Stimulated activated CD8-positive, alpha-beta memory T cell treated with anti-CD3 and anti-CD28 coated beads, Interleukin-15, amount 100 ng/mL, for 48 hours (primary cell): ENCODE measurements at regions not wholly inside any gene's neighbourhood (a gene's known extent, or its start where the extent isn't known, plus 50 kb on each side); places are given as distances from the start of the nearest gene placed in this dataset.
"Not testable (repeated sequence)": the region's sequence is repeated elsewhere in the genome, so short reads cannot be mapped to it uniquely, and the experiment has no call there.

Experiments used
- DNase-seq, 2 donors: peaks; one replicate each; pipeline ENCODE4 v3.0.0-alpha.2; 2020; ENCODE audit warnings: low read depth in 2 of 2

DNA sequence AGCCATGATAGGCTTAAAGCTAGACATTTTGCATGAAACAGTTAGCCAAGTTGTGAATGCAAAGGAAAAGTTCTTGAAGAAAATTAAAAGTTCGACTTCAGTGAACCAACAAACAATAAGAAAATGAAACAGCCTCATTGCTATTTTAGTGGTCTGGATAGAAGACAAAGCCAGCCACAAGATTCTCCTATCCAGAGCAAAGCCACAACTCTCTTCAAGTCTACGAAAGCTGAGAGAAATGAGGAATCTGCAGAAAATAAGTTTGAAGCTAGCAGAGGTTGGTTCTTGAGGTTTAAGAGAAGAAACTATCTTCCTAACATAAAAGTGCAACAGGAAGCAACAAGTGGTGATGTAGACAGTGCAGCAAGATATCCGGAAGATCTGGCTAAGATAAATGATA lies 271.4 kb upstream of the GRM3 start:
- no peak for DNase-seq

- DNase-seq: no peak
Measured at GRCh38 chr7:86366946-86367345, 276.8 kb upstream of the GRM3 start.

DNA sequence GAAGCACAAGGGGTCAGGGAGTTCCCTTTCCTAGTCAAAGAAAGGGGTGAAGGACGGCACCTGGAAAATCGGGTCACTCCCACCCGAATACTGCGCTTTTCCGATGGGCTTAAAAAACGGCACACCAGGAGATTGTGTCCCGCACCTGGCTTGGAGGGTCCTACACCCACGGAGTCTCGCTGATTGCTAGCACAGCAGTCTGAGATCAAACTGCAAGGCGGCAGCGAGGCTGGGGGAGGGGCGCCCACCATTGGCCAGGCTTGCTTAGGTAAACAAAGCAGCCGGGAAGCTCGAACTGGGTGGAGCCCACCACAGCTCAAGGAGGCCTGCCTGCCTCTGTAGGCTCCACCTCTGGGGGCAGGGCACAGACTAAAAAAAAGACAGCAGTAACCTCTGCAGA lies 303.3 kb upstream of the GRM3 start:
- not testable (repeated sequence) for DNase-seq

DNA sequence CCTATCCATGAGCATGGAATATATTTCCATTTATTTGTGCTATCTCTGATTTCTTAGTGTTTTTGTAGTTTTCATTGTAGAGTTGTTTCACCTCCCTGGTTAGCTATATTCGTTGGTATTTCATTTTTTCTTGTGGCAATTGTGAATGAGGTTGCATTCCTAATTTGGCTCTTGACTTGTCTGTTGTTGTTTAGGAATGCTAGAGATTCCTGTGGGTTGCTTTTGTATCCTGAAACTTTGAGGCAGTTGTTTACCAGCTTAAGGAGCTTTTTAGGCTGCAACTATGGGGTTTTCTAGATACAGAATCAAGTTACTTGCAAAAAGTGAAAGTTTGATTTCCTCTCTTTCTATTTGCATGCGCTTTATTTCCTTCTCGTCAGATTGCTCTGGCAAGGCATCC lies 304.7 kb upstream of the GRM3 start:
- no peak for DNase-seq

- no peak for DNase-seq
Measured at GRCh38 chr7:86328801-86329433, 314.8 kb upstream of the GRM3 start.

GRCh38 chr7:86326847-86327246 lies 316.9 kb upstream of the GRM3 start:
- no peak for DNase-seq

DNA sequence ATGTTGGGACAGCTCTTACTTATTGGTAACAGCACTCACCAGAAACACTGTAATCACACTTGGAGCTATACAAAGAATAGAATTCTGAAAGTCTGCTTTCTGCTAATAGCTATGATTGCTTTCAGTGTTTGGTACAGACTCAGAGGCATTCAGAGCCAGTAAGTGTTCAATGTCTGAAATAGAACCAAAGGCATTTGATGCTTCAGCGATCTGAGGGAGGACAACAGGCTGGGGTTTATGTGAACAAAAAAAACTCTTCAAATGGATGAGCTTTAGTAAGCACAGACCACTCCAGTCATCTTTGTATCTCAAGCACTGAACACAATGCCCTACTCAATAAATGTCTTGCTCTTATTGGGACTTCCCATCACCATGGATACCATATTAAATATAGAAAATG lies 322.8 kb upstream of the GRM3 start:
- no peak for DNase-seq

GRCh38 chr7:86320341-86320740 lies 323.4 kb upstream of the GRM3 start:
- DNase-seq: no peak

GRCh38 chr7:86313842-86314241 lies 329.9 kb upstream of the GRM3 start:
- DNase-seq: no peak

DNA sequence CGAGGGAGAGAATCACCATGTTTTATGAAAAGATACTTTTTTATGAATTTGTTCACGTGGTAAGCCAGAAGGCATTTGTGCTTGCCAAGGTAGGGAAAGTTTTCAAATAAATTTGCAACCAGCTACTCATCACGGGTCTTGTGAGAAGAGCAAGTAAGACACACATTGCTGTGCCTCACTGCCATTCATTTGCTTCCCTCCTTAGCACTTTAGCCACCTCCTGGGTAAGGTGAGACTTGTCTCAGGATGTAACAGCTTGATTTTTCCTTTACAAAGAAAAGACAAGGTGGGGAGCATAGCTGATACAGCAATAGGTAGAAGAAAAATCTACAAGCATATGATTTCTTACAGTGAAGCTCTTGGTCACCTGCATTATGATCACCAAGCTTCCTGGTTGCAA lies 342.4 kb upstream of the GRM3 start:
- no peak for DNase-seq

GRCh38 chr7:86295526-86295925 lies 348.2 kb upstream of the GRM3 start:
- no peak for DNase-seq

DNA sequence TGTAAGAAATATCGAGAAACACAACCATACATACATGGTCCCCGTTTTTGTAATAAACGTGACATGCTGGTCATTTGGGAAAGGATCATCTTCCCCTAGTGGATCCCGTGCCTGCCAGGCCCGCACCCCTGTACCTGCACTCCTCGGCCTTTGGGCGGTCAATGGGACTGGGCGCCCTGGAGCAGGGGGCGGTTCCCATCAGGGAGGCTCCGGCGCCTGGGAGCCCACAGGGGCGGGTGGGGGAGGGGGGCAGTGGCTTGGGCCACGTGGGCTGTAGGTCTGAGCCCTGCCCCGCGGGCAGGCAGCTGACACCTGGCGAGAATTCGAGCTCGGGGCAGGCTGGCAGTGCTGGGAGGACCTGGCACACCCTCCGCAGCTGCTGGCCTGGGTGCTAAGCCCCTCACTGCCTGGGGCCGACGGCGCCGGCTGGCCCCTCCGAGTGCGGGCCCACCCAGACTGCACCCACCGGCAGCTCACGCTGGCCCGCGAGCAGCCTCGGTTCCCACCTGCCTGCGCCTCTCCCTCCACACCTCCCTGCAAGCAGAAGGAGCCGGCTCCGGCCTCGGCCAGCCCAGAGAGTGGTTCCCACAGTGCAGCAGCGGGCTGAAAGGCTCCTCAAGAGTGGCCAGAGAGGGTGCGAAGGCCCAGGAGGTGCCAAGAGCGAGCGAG lies 361.6 kb upstream of the GRM3 start:
- no peak for DNase-seq

GRCh38 chr7:86280150-86280549 lies 363.6 kb upstream of the GRM3 start:
- DNase-seq: no peak

GRCh38 chr7:86262781-86263180 lies 380.9 kb upstream of the GRM3 start:
- no peak for DNase-seq

DNA sequence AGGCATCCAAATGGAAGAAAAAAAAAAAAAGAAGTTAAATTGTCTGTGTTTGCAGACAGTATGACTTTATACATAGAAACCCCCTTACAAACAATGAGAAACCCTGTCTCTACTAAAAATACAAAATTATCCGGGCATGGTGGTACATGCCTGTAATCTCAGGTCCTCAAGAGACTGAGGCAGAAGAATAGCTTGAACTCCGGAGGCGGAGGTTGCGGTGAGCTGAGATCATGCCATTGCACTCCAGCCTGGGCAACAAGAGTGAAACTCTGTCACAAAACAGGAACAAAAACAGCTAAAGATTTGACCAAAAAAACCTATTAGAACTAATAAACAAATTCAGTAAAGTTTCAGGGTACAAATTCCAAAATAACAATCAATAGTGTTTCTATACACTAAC lies 385.8 kb upstream of the GRM3 start:
- no peak for DNase-seq

DNA sequence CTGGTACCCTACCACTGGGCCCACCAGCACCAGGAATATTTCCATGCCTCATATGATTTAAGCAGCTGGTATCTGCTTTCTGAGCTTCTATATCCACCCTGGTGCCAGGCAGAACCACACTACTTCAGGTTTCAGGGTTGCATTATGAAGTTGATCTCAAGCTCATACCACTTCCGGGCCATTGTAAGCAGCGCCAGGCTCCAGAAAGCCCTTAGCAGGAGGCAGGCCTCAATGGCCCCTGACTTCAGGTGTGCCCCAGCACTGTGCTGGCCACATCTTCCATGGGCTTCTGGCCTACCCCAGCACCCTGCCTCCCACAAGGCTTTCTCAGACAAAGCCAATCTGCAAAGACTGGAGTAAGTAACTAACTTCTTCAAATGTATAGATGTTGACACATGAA lies 391.3 kb upstream of the GRM3 start:
- no peak for DNase-seq

DNA sequence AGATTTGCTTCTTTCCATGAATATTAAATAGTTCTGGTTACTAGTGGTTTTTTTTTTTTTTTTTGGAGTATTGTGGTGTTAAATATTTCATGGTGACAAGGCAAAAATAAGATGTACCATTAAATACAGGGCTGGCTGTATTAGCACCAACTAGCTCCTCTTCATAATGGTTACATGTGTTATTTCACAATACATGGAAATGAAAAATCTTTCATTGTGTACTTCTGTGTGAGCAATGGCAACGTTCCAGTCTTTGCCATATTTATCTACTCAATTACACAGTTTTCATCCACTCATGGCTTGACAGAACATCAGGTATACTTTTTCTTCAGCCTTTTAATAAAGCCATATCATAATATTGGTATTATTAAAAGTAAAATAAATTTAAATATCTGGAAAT lies 394.7 kb upstream of the GRM3 start:
- DNase-seq: no peak

- no peak for DNase-seq
Measured at GRCh38 chr7:86243171-86243570, 400.5 kb upstream of the GRM3 start.

GRCh38 chr7:86226191-86226590 lies 417.5 kb upstream of the GRM3 start:
- no peak for DNase-seq

DNA sequence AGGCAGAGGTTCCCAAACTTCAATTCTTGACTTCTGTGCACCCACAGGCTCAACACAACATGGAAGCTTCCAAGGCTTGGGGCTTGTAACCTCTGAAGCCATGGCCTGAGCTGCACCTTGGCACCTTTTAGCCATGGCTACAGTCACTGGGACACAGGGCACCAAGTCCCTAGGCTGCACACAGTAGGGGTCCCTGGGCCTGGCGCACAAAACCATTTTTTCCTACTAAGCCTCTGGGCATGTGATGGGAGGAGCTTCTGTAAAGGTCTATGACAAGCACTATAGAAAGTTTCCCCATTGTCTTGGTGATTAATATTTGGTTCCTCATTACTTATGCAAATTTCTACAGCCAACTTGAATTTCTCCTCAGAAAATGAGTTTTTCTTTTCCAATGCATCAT lies 420.9 kb upstream of the GRM3 start:
- no peak for DNase-seq

DNA sequence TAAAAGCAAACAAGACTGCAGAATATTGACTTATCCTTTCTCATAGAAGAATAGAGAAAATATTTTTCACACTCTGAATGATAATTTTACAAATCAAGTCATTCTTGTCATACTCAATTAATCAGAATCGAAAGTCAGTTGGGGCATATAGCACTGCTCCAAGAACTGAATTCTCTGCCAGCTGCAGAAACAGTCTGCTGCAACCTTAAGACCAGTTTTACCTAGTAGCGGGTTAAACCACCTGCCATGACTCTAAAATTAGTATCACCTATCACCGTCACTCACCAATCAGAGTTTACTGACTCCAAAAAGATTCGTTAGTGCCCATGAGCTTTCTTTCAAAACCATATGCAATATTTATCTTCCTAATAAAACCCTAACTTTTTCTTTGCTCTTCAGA lies 429.0 kb upstream of the GRM3 start:
- DNase-seq: no peak

DNA sequence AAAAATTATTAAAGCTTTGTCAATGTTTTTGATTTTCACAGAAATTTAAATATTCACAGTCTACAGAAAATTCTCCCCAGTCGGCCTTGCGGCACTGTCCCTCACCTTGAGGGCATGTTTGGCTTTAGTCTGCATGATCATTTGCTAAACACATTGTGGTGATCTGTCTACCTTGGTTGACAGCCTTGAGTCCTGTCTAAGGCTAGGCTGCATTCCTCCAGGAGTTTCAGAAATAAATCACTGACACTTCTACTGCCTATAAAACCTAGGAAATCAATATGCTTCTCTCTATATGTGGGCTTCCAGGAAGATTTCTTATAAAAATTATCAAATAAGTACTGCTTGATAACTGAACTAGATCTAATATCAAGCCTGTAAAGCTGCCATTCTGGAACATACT lies 430.7 kb upstream of the GRM3 start:
- no peak for DNase-seq

GRCh38 chr7:86209036-86209435 lies 434.7 kb upstream of the GRM3 start:
- no peak for DNase-seq

DNA sequence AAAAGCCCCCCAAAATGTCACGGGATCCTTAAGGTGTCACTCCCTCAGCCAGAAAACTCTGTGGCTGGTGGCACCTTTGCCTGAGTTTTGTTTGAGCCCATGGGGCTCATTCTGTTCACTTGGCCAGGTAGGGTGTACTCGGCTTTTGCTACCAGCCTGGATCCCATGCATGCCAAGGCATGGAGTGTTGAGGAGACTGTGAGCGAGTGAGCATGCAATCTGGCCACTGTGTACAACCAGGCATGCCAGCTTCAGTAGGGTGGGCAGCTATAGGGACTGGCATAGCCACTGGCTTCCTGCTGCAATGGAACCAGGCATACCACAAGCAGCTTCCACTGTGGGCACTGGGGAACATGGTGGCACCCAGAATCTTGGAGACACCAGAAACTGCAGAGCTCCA lies 436.0 kb upstream of the GRM3 start:
- no peak for DNase-seq
